DMS53 treated with DMSO at 0.1 percent for 48 hours (cell line): ENCODE measurements at regions not wholly inside any gene's neighbourhood (a gene's known extent, or its start where the extent isn't known, plus 50 kb on each side); places are given as distances from the start of the nearest gene placed in this dataset.

Experiments used
- DNase-seq: peaks from one replicate; lab custom pipeline; 2025; ENCODE audit not compliant: unreplicated experiment; lab: John Stamatoyannopoulos, UW

GRCh38 chr10:42970451-42971250 lies 106.2 kb upstream of the RET start:
- no peak for DNase-seq

GRCh38 chr10:42971251-42971599 lies 105.6 kb upstream of the RET start:
- DNase-seq, result no peak

- no peak for DNase-seq
Measured at GRCh38 chr10:42972946-42973345, 103.9 kb upstream of the RET start.

- no peak for DNase-seq
Measured at GRCh38 chr10:42973411-42973810, 103.5 kb upstream of the RET start.

GRCh38 chr10:42973870-42974692 lies 102.8 kb upstream of the RET start:
- DNase-seq, result no peak

GRCh38 chr10:42974693-42975002 lies 102.2 kb upstream of the RET start:
- DNase-seq, result no peak

GRCh38 chr10:42975005-42975493 lies 101.8 kb upstream of the RET start:
- no peak for DNase-seq

- no peak for DNase-seq
Measured at GRCh38 chr10:42975558-42976340, 101.1 kb upstream of the RET start.

- no peak for DNase-seq
Measured at GRCh38 chr10:42976351-42977031, 100.4 kb upstream of the RET start.

GRCh38 chr10:42977032-42977416 lies 99.8 kb upstream of the RET start:
- DNase-seq, result no peak

GRCh38 chr10:42979181-42979580 lies 97.7 kb upstream of the RET start:
- DNase-seq, result no peak

GRCh38 chr10:42979721-42980467 lies 97.0 kb upstream of the RET start:
- no peak for DNase-seq

GRCh38 chr10:42980553-42981357 lies 96.1 kb upstream of the RET start:
- DNase-seq, result no peak

GRCh38 chr10:42981358-42982236 lies 95.3 kb upstream of the RET start:
- no peak for DNase-seq

GRCh38 chr10:42982891-42983506 lies 93.9 kb upstream of the RET start:
- no peak for DNase-seq

GRCh38 chr10:42983591-42983990 lies 93.3 kb upstream of the RET start:
- no peak for DNase-seq

- DNase-seq, result no peak
Measured at GRCh38 chr10:42984035-42984610, 92.7 kb upstream of the RET start.
